GM06990 (cell line): ENCODE measurements at regions not wholly inside any gene's neighbourhood (a gene's known extent, or its start where the extent isn't known, plus 50 kb on each side); places are given as distances from the start of the nearest gene placed in this dataset.

Source experiments
- DNase-seq: peaks from one replicate; pipeline ENCODE4 v3.0.0-alpha.2; 2011; ENCODE audit not compliant: insufficient read length; ENCODE audit errors: extremely low read depth
- H3K27me3 ChIP-seq: replicated peaks from 2 replicates; pipeline ENCODE4 v1.6.0; 2011; ENCODE audit warnings: low read length; ENCODE audit not compliant: control insufficient read depth, insufficient read depth
- H3K36me3 ChIP-seq: 2 replicates; pipeline ENCODE4 v1.5.1; 2011; ENCODE audit warnings: low read length; ENCODE audit not compliant: control insufficient read depth, insufficient read depth
- H3K4me3 ChIP-seq: replicated peaks from 2 replicates; pipeline ENCODE4 v1.5.1; 2011; ENCODE audit warnings: low read depth, mild to moderate bottlenecking, control low read depth, low read length
- CTCF ChIP-seq: IDR thresholded peaks from 2 replicates; pipeline ENCODE4 v1.5.1; 2011; ENCODE audit warnings: low read length, control low read depth, mild to moderate bottlenecking, inconsistent platforms; ENCODE audit not compliant: insufficient read depth, poor library complexity, severe bottlenecking

GRCh38 chr13:22427783-22428182 is 753.0 kb upstream of the SGCG start:
- DNase-seq: no peak
- Histone ChIP-seq H3K36me3 (no peaks in the 10 kb centered on the region), H3K27me3 (no peaks in the 10 kb centered on the region), H3K4me3 (no peak overlapping the region)
- no peak for TF ChIP-seq CTCF

GRCh38 chr13:22428188-22428828 is 752.5 kb upstream of the SGCG start:
- no peak for TF ChIP-seq CTCF
- Histone ChIP-seq H3K27me3 (no peaks in the 10 kb centered on the region), H3K36me3 (no peaks in the 10 kb centered on the region), H3K4me3 (no peak overlapping the region)
- DNase-seq: no peak

GRCh38 chr13:22432690-22433089 is 748.1 kb upstream of the SGCG start:
- Histone ChIP-seq H3K4me3 (no peak overlapping the region), H3K36me3 (no peaks in the 10 kb centered on the region), H3K27me3 (no peaks in the 10 kb centered on the region)
- DNase-seq: no peak
- TF ChIP-seq CTCF: no peak

- no peak for DNase-seq
- Histone ChIP-seq H3K27me3 (no peaks in the 10 kb centered on the region), H3K4me3 (no peak overlapping the region), H3K36me3 (no peaks in the 10 kb centered on the region)
- TF ChIP-seq CTCF: no peak
Measured at GRCh38 chr13:22447132-22447886, 733.5 kb upstream of the SGCG start.

- Histone ChIP-seq H3K27me3 (no peaks in the 10 kb centered on the region), H3K4me3 (no peak overlapping the region), H3K36me3 (no peaks in the 10 kb centered on the region)
- DNase-seq: no peak
- TF ChIP-seq CTCF: no peak
Measured at GRCh38 chr13:22449251-22449650, 731.5 kb upstream of the SGCG start.

GRCh38 chr13:22451327-22451741 is 729.4 kb upstream of the SGCG start:
- Histone ChIP-seq H3K27me3 (no peaks in the 10 kb centered on the region), H3K36me3 (no peaks in the 10 kb centered on the region), H3K4me3 (no peak overlapping the region)
- DNase-seq: no peak
- no peak for TF ChIP-seq CTCF
